ENCODE measurements at regions not wholly inside any gene's neighbourhood (a gene's known extent, or its start where the extent isn't known, plus 50 kb on each side); places are given as distances from the start of the nearest gene placed in this dataset.

DNA sequence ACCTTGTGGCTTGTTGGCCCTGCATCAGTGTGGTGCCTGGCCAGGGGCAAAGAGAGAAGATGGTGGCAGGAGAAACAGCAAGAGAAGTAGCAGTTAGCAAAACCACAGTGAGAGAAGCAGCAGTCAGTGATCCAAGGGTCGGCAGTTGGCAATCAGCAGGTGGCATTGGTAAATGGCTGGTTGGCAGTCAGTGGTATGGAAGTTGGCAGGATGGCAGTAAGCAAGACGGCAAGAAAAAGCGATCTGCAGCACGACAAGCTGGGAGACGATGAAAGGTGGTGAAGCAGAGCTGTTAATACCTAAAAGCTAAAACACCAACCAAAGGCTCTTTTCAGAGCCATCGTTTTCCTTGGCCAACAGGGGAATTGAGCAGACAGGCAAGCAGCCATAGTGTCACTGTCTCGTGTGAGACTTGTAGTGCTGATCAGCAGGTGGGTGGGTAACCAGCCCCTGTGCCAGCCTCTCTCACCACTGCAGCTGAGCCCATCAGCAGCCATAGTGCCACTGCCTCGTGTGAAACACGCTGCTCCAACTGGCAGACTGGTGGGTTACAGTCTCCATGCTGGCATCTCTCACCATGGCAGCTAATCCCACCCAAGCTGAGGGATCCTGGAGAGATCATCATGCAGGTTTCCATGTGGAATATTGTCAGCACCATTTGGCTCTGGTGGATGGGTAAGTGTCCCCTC lies 2078.4 kb downstream of the PCDH7 start:
- intact Hi-C loops (cut with DNase I), result no loop called here
- ATAC-seq, result no peak
- DNase-seq, result no peak

GRCh38 chr4:32824336-32824735 lies 2104.2 kb downstream of the PCDH7 start:
- no peak for DNase-seq
- intact Hi-C loops (cut with DNase I), result no loop called here
- no peak for ATAC-seq

GRCh38 chr4:32826169-32826568 lies 2106.0 kb downstream of the PCDH7 start:
- DNase-seq (no peak), ATAC-seq (no peak)
- intact Hi-C loops (cut with DNase I), result no loop called here

DNA sequence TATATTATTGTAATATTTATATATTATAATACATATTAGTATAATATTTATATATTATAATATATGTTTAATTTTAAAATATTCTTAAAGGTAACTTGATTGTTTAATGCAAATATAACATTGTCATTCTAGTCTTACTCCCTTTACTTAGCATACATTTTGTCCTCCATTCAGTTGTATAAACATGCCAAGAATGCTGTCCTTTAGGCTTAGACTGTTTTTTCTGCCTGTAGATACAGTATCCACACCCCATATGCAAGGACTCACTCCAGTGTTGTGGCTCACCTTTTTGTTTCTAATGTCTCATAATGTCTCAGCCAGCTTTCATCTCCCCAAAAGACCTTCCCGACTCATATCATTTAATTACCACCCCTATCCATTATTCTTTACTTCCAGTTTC lies 2110.0 kb downstream of the PCDH7 start:
- intact Hi-C loops (cut with DNase I), result no loop called here
- DNase-seq, result no peak
- no peak for ATAC-seq

DNA sequence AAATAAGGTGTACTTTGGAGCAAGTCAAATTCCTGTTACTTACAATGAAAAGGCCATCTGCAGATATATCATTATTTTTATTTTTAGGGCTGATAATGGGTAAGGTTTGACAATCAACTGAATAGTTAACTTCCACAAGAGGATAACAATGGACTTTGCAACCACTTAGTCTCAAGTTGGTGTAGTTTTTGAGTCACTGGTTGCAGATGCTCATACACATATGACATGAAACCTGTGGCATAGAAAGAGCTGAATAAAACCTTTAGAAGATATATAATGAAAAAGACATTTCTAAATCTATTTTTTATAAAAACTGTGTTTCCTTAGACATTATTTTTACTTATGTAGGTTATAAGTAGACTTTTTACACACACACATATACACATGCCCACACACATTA lies 2110.9 kb downstream of the PCDH7 start:
- no peak for ATAC-seq
- intact Hi-C loops (cut with DNase I), result no loop called here
- DNase-seq, result no peak

- ATAC-seq (no peak), DNase-seq (no peak)
- intact Hi-C loops (cut with DNase I), result no loop called here
Observed at GRCh38 chr4:32840461-32841189, 2120.5 kb downstream of the PCDH7 start.

DNA sequence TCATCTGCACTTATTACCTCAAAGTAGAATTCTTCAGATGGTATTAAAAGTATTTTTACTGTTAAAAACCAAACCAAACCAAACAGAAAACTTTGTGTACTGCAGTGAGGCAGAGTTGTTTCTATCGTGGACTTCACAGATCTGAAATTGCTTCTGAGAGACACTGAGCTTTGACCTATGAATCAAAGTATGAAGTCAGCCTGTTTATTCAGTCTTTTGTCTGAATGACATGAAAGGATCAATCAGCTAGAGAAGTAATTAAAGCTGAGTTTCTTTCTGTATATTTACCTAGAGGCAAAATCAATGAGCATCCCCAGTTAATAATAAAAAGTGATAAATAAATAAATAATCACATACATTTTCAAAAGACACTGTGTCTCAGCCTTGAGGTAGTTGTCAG lies 2121.0 kb downstream of the PCDH7 start:
- DNase-seq (no peak), ATAC-seq (no peak)
- intact Hi-C loops (cut with DNase I), result no loop called here

- intact Hi-C loops (cut with DNase I), result no loop called here
- ATAC-seq, result no peak
- DNase-seq, result no peak
Observed at GRCh38 chr4:32847461-32847860, 2127.3 kb downstream of the PCDH7 start.

- no peak for ATAC-seq
- intact Hi-C loops (cut with DNase I), result no loop called here
Observed at GRCh38 chr4:32855622-32856021, 2135.5 kb downstream of the PCDH7 start.

DNA sequence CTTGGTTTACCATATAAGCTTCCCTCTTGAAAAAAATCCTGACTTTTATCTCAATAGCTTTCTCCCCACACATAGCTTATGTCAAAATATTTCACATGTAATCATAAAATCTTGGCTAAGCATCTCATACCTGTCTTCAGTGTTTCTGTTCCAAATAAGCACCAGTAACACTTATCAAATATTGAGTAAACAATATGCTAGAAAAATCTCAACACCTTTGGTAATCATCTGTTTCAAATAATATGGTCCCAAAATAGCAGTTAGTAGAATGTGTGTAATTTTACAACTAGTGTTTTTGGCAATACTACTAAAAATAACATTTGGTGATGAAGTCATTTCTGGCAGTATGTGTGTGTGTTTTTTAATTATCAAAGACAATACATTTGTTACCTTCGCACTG lies 2138.2 kb downstream of the PCDH7 start:
- intact Hi-C loops (cut with DNase I), result no loop called here
- ATAC-seq (peak in 1 of 2 donors; percentile 30), DNase-seq (no peak)

More at GRCh38 chr4:32855622-32856021, 2135.5 kb downstream of the PCDH7 start:
- no peak for DNase-seq

GRCh38 chr4:32858971-32859370 lies 2138.8 kb downstream of the PCDH7 start:
- intact Hi-C loops (cut with DNase I), result no loop called here
- ATAC-seq (peak in 1 of 2 donors; percentile 78), DNase-seq (no peak)

DNA sequence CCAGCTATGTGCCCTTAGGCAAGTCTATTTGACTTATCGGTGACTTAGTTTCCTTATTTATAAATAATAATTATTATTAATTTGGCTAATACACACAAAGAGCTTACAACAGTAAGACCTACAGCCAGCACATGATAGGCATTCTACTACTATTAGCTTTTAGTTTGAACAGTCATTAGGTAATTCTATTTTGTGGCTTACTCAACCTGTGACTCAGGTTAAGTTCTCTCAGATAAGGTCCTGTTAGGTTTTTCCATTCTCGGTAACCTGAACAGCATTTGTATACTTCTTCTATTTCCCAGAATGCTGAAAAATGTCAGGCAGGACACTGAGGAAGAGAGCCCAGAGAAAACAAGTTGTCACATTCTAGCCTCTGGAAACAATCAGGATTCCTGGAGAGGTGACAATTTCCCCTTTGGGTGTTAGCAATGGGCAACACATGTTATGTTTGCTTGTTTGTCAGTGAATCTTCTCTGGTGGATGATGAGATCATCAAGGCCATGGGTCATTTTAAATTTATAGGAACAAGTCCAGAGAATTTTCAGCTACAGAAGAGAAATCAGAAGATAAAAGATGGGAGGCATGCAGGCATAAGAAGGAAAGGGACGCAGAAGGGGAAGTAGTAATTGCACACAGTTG lies 2144.7 kb downstream of the PCDH7 start:
- no peak for ATAC-seq
- DNase-seq, result no peak
- intact Hi-C loops (cut with DNase I), result no loop called here

DNA sequence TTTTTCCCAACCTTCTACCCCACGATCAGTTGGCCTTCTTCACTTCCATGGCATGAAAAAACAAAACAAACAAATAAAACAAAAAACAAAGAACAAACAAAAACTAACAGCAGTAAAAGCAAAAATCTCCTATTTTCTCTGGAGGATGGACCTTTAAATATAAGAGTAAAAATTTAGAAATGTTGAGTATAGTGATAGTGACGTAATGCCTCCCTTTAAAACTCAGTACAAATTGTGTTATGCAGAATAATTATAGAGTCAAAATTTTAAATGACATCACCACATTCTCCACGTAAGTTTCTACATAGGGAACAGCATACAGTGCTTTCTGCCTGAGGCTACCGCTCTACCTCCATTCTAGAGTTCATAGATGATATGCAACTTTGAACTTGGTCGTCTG lies 2156.4 kb downstream of the PCDH7 start:
- intact Hi-C loops (cut with DNase I), result no loop called here
- no peak for ATAC-seq
- no peak for DNase-seq

DNA sequence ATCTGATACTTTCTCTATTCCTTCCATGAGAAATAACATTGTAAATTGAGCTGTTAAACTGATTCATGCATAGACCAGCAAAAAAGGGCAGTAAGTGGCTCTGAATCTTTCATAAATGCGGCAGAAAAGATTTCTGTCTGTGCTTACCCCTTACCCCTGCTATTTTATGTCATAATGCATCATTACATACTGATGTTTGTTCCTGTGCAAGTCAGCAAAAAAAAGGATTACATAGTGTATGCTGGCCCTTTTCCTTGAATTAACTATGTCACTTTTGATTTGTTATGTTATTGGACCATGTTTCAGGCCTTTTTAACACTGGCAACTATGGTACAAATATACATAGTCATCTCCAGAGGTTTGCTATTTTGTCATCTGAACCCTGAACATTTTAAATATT lies 2159.7 kb downstream of the PCDH7 start:
- no peak for ATAC-seq
- intact Hi-C loops (cut with DNase I), result no loop called here
- no peak for DNase-seq

DNA sequence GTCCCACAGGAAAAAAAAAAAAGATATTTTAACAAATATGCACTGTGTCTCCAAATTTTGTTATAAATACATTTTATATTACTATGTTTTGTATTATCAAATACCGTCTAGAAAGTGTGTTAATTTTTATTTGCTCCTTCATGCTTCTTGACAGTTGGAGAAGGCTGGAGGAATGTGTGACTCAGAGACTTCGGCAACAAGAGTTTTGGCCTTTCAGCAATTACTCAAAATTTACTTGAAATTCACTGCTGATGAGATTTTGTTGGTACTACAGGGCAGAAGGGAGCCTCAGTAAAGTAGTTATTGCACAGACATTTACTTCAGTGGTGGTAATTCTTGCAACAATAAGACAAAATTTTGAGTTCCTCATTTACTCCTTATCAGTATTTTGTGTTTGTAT lies 2164.0 kb downstream of the PCDH7 start:
- DNase-seq (no peak), ATAC-seq (peak in 1 of 2 donors; percentile 81)
- intact Hi-C loops (cut with DNase I), result no loop called here

DNA sequence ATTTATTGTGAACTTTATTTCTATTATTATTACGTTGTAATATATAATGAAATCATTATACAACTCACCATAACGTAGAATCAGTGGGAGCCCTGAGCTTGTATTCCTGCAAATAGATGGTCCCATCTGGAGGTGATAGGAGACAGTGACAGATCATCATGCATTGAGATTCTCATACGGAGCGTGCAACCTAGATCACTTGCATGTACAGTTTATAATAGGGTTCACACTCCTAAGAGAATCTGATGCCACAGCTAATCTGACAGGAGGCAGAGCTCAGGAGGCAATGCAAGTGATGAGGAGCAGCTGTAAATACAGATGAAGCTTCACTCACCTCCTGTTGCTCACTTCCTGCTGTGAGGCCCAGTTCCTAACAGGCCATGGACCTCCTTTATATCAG lies 2170.2 kb downstream of the PCDH7 start:
- DNase-seq (no peak), ATAC-seq (no peak)
- intact Hi-C loops (cut with DNase I), result no loop called here

DNA sequence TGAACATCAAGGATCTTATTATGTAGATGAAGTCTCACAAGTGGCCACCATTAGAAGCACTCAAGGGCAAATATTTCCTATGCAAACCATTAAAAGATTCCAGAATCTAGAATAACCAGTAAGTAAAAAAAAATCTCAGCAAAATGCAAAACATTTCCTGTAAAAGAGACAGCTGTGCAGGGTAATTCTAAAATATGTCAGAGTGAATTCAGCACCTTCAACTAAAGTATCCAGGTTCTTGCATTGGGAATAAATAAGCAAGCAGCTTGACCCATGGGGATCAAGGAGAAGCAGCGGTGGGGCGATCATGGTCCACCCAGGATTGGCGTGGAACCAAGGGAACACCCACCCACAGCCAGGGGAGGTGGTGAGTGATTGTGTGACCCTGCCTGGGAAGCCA lies 2188.9 kb downstream of the PCDH7 start:
- ATAC-seq (no peak), DNase-seq (no peak)
- intact Hi-C loops (cut with DNase I), result no loop called here

DNA sequence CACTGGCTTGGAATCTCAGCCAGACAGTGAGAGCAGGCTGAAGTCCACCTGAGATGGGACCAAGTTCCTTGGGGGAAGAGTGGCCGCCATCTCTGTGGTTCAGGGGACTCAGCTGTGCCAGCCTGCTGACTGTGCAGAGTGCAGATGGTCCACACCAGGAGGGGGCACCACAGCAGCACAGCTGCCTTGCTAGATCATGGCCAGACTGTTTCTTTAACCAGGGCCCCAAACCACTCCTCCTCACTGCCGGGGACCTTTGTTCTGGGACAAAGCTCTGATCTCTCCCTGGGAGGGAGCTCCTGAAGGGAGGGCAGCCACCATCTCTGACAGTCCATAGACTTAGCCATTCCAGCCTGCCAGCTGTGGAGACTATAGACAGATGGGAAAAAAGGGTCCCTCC lies 2189.6 kb downstream of the PCDH7 start:
- DNase-seq, result no peak
- intact Hi-C loops (cut with DNase I), result no loop called here
- ATAC-seq, result no peak

DNA sequence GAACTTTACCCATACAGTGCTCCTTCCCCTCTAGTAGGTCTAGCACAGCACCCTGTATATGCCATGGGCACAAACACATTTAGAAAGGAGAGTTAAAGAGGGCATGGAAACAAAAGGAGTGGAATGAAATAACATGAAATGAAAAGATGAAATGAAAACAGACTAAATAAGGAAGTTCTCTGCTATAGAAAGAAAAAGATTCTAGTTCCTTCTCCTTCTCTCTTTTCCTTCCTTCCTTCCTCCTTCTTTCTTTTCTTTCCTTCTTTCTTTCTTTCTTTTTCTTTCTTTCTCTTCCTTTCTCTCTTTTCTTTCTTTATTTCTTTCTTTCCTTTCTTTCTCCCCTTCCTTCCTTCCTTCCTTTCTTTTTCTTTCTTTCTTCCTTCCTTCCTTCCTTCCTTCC lies 2197.4 kb downstream of the PCDH7 start:
- no peak for ATAC-seq
- DNase-seq, result no peak
- intact Hi-C loops (cut with DNase I), result no loop called here

GRCh38 chr4:32929796-32930699 lies 2209.9 kb downstream of the PCDH7 start:
- ATAC-seq, result no peak
- intact Hi-C loops (cut with DNase I), result no loop called here

More at GRCh38 chr4:32929796-32930699, 2209.9 kb downstream of the PCDH7 start:
- no peak for DNase-seq

Data from left cardiac atrium (tissue), 4 donors.